GM18519 (cell line): ENCODE measurements at regions not wholly inside any gene's neighbourhood (a gene's known extent, or its start where the extent isn't known, plus 50 kb on each side); places are given as distances from the start of the nearest gene placed in this dataset.

ENCODE experiments used
- ATAC-seq: cut with Tn5 transposase; IDR thresholded peaks from one replicate; pipeline ENCODE4 v1.9.1; 2021; ENCODE audit warnings: mild to moderate bottlenecking, moderate library complexity; ENCODE audit not compliant: unreplicated experiment, low FRiP score

DNA sequence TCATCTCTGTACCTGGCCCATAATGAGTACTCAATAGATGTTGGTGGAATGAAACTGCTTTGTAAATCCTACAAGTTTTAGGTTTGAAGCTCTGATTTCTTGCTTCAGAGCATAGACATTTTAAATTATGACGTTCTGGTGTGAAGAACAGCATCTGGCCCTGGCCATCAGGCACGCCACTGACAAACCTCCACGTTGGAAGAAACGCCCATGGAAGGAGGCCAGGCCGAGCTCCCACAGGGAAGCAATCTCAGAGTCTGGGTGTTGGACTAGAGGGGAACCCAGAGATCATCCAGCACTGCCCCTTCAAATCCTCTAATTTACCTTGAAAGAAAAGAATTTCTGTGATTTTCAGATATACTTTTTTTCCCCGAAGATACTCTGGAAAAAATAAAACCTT, 328.1 kb upstream of the RGMA start:
- no peak for ATAC-seq

DNA sequence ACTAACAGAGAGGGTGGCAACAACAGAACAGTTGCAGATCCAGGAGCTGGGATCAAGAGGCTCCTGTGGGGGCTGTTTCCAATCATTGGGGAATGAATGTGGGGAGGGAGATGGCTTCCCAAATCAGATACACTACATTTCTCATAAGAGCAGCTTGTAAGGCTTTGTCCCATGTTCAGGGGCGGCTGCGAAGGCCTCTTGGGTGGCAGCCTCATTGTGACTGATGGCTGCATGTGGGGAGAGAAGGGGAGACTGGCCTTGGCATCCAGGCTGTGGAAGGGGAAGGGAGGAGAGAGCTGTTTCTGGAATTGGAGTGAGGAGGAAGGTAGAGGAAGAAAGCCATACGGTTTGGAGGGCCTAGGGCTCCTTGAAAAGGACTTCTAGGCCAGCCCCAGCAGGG, 326.6 kb upstream of the RGMA start:
- ATAC-seq, result no peak

DNA sequence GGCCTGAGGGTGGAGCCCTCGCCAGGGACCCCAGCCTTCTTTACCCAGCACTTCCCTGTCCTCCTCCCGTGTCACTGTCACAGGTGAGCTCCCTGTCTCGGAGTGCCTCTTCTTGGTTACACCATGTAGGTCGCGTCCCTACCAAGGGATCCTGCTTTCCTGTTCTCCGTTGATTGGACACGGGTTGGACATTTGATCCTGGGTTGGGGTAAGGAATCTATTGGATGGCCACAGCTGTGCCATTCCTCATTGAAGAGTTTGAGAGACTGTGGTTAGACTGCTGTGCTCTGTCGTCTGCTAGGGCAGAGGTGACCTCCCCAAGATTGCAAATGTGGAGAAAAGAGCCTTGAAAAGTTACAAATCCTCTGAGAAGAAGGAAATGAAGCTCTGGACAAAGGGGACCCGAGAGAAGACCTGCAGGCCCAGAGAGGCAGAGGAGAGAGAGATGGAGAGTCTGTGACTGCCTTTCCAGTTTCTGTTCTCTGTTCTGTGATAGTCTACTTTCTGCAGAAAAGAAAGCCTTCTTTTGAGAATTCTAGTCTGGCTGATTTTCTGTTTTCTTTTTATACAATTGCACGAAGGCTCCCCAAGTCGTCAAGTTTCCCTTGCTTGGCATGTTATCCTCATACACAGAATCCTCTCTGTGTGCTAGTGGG, 325.7 kb upstream of the RGMA start:
- ATAC-seq, result no peak

DNA sequence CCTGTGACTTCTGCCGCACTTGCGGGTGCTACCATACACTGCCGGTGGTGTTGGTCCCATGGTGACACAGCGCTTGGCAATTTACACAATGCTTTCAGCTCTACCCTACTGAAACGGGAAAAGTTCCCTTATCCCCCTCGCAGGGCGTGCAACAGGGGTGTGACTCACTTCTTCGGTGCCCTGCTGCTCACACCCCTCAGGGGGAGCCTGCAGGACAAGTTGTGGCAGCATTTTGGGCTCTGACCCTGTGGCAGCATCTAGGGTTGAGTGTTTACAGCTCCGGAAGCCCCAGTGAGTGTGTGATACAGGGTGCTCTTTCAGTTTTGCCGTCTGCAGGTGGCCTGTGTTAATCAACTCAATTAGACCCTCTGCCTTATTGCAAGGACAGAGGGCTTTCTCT, 324.7 kb upstream of the RGMA start:
- ATAC-seq, result no peak

DNA sequence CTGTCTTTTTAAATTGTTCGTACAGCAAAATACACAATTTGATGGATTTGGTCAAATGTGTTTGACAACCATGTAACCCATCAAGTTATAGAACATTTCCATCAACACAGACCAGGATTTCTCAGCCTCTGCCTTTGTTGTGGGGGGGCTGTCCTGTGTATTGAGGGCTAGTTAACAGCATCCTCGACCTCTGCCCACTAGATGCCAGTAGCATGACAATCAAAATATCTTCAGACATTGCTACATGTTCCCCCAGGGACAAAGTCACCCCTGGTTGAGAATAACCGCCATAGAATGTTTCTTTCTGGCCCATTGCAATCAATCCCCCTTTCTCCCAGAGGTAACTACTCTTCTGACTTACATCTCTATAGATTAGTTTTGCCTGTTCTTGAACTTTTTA, 310.1 kb upstream of the RGMA start:
- ATAC-seq, result no peak

DNA sequence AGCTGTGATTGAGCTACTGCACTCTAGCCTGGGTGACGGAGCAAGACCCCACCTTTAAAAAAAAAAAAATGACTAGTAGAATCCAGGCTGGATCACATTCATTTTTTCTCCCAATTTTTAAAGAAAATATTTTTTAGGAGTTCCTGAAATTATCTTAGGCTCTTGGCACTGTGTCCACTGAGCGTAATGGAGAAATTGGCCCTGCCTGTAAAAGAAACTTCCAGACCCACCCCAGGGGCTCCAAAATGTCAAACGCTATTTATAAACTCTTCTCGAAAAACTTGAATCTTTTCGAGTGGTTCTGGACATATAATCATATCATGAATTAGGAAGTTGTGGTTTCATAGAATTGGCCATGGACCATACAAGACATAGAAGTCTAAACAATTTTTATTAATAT, 300.2 kb upstream of the RGMA start:
- ATAC-seq, result no peak

DNA sequence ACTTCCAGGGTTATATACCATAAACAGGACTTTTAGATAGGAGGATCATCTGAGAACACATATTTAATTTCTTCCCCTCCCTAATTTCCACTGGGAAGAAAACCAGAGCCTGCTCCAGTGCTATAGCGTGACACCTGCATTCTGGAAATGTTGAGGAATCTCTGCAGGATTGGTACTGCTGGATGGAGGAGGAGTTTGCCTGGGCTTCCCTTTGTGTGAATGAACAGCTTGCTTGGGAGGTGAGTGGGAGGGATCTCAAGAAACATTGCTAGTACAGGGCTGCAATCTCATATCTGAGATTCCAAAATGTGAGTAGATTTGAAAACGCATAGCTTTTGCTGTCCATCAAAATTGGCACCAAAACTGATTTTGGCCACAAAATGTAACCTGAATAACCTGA, 295.9 kb upstream of the RGMA start:
- no peak for ATAC-seq

DNA sequence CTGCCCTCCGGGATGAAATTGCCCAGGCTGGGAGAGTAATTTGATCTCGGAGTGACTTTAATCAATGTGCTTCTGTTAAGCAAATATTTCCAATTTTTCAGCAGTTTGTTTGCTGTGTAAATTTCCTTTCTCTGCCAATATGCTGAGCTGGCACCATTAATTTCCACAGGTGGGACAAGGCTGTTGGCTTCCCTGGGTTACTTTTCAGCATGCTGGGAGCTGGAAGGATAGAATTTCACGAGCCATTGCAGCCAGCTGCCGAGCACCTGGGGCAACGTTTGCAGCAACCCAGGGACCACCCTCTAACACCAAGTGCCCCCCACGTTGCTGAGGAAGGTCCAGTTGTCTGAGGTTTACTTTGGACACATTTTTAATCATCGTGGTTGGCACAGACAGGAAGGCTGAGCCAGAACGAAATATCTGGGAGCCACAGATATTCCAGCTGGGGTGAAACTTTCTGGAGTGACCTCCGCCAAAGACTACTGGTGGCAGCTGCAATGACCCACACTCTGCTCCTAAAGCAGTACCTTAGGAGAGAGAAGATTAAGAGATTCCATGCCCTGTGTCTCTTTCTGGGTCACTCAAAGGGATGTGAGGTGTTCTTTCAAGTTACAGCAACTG, 293.3 kb upstream of the RGMA start:
- ATAC-seq, result no peak

DNA sequence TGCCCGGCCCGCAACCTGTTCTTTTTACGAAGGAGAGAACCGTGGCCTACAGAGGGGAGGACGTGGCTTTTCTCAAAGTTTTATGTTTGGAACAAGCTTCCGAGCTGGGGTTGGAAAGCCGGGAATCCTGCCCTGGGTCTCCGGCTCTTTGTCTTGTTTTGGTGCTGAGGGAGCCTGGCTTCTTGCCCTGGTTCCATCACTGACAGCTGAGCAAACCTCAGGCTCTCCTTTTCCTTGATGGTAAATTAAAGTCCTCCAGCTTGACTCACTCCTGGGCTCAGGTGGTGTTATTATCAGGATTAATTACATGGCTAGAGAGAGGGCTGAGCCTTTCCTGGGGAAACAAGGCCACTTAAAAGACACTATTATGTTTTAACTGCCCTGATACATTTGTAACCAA, 289.5 kb upstream of the RGMA start:
- ATAC-seq, result no peak

DNA sequence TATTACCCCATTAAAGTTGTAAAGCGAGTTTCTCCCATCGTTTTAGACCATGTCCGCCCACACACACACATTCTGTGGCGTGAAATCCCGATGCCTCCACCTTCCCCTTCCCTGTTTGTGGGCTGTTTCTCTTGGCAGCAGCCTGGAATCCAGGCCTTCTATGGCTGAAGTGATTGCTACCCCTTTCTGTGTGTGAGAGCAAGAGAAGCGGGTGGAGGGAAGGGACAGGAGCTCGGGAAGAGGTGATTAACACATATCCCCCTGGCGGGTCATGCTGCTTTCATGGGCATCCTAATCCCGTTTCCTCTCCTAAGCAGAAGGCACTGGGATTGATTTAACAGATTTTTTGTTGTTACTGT, 283.8 kb upstream of the RGMA start:
- no peak for ATAC-seq

DNA sequence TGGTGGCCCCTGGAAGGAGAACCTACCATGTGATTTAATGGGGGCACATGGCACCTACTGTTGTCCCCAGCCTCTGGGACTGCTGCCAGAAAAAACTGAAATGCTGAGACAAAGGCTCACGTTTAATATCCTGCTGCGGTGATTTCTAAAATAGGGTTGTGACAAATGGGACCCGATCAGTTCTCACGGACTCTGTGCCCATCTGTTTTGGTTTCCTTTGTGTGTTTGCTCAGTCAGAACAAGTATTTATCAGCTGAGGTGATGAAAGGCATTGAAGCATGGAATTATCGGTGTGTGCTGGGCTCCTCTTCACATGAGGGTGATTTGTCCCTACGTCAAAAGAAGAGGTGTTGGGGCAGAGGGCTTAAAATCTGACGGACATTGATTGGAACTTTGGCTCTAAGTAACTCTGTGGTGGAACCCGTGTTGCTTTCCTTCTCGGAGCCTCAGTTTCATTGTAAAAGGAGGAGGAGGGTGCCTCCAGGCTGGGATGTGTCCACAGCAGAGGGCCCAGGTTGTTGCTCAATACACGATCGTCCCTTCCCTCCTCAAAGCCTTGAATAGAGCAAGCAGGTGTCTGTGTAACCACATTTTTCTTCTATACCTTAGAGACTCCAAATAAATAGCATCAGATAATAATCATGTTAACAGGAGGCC, 283.3 kb upstream of the RGMA start:
- no peak for ATAC-seq

DNA sequence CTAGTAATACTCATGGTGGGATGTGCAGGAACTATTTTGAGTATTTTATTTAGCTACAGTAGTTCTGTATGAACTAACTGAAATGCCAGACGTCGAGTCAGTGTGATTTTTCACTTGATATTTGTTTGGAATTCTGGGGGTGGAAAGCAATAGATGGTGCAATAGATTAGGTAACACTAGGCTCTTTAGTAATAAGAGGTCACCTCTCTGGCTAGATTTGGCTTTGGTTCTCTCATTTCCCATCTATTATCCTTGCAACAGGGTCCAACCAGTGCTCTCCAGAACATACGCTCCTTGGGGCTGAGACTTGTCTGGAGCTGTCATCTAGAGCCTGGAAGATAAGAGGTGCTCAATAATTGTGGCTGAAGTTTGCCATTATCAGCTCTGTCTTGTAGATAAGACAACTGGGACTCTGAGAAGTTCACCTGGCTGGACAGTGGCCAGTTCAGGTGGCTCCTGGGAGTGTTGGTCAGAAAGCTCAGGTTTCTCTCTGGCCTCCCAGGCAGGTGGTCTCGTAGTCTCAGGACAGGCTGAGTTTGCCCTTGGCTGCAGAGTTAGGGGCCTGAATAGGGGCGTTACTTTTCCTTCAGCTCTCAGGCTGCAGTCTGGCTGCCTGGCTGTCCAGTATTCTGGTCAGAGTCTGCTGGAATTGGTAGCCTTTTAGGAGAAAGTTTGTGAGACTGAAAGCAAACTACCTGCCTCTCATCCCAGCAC, 277.5 kb upstream of the RGMA start:
- ATAC-seq, result no peak

DNA sequence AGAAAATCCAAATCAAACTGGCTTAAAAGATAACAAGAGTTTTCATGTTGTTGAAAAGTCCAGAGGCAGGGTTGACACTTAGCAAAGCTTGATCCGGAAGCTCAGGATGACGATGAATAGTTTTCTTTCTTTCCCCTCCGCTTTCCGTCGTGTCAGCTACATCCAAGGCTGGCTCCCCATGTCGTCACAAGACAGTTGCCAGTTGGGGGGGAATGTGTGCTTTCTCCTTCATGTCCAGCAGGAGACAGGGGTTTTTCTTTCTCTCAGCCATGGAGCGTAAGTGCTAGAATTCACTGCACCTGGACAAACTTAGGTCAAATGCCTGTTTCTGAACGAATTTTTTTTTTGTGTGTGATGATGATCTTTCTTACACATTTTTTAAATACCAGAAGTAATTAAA, 273.8 kb upstream of the RGMA start:
- ATAC-seq, result no peak

DNA sequence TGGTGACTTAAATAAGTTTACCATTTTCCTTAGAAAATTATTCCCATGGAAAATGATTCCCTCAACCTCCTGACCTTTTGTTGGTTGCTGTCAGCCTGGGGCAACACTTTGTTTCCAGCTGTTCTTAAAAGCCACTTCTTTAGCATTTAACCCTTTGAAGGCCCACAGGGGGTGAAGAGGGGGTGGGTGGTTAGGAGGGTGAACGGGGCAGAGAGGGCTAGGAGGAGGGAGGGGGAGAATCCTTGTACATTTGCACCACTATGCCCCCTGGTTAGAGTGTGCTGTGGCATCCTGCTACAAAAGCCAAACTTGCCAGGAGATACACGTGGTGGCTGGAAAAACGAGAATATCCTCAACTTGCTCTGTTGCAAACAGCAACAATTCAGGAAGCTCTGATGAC, 273.2 kb upstream of the RGMA start:
- ATAC-seq, result no peak

DNA sequence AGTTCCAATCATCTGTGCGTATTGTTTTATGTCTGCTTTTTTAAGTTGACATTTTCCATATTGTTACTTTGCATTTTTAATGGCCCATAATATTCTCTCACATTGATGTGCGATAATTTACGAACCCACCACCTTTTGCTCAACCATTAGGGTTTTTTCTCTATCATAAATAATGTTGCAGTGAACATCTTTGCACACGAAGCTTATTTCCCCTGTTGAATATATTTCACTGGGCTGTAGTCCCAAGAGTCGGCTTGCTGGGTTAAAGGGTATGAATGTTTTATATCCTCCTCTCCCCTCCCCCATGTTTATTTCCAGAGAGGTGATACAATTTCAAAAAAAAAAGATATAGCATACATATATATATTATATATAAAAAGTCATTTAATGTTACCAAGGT, 272.7 kb upstream of the RGMA start:
- ATAC-seq, result no peak

DNA sequence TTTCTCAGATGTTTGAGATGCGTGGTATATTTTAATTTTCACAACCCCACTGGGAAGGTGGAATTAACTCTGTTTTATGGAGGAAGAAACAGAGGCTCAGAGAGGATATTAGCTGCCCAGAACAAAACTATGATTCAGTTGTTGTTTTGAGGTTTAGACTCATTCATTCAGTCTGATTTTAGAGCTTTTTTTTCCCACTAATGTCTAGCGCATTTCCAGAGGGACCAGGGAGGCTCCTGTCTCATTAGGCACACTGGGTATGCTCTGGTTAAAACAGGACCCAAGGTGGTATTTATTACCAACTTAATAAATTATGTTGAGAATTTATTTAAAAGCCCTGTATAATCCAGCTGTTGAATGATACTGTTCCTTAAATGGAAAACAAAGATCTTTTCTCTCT, 272.0 kb upstream of the RGMA start:
- ATAC-seq, result no peak

DNA sequence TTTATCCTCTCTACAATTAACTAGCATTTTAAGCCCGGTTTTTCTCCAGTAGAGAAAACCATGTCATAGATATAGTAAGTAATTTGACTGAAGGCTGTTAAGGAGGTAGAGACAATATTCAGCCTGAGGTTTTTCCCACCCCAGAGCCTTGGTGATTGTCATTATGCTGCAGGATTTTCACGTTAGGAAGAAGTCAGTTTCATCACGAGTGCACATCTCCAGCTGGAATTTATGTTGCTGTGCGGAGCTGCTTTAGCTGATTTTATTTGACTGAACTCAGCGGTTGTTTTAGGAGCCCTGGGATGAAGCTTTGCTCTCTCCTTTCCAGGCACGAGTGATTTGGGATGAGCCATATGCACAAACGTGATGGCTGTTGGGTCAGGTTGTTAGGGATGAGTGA, 271.3 kb upstream of the RGMA start:
- no peak for ATAC-seq

DNA sequence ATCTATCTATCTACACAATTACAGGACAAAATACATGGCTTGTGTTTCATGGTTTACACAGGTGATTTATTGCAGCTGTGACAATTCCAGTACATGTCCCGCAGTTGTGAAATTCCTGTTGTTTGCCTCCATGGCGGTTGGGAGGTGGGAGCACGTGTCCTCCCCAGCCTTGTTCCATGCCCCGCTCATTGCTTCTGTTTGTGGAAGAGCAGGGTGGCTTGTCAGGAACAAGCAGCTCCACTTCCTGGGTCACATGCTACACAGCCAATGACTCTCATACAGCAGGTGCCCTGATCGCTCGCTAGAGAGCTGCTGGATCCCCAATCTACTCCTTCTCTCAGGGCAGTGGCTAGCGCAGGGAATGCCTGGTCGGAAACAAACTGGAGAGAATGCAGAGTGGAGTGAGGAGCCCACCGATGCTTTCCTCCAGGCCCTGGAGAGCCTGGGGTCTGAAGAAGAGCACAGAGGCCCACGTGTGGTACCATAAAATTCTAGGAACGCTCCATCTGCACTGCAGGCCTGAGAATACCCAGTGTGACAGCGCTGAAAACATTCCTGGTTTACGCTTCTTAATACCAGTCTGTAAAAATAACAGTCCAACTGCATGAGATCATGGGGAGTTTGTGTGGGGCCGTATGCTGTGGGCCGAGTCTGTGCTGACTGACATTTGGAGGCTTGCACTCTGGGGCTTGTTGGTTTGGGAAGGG, 270.6 kb upstream of the RGMA start:
- no peak for ATAC-seq

DNA sequence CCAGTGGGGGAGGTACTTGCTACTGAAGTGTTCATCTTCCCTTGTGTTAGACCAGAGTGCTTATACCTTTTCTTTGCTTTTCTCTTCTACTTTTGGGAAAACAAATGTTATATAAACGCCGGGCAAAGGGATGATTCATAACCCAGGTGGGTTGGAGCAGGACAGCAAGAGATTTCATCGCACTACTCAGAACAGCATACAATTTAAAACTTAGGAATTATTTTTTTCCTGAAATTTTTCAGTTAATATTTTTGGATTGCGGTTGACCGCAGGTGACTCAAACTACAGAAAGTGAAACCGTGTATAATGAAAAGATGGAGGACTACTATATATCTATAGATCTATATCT, 270.0 kb upstream of the RGMA start:
- ATAC-seq, result no peak

DNA sequence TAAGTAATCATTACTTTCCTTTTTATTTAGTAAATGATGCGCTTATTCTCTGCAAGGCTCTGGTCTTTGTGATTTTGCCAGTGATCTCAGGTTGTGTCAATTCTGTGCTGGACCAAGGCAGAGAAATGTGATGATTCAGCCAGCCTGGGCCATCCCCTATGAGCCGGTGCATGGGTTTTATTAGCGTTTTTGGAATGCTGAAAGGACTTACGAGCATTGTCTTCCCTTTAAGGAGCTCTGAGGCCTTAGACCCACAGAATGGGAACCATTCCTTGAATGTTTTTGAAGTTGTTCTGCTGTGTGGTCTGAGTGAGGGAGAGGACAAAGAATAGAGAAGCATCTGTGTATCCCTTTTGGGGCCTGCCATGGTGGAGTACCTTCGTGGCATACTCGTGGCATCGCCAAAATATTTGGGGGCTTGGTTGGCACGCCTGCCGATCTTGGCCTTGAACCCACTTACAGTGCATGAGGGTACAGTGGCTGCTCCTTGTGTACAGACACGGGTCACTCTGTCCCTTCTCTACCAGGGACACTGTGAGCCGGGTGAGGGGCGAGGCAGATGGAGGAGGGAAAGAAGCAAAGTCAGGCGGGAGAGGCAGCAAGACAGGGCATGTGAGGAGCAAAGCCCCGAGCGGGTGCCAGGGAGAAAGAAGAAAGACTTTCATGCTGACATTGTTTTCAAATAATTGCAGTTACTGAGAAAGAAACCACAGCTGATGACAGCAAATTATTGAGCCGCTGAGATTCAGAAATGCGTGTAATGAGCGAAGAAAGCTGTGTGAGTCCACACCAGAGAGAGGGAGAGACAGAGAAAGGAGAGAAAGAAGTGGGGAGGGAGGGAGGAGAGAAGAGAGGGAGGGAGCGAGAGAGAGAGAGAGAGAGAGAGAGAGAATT, 269.4 kb upstream of the RGMA start:
- no peak for ATAC-seq
